ENCODE measurements at regions not wholly inside any gene's neighbourhood (a gene's known extent, or its start where the extent isn't known, plus 50 kb on each side); places are given as distances from the start of the nearest gene placed in this dataset.

GRCh38 chr7:84482476-84482875, 287.9 kb upstream of the SEMA3A start:
- no peak for TF ChIP-seq POLR2AphosphoS5 (IDR thresholded peaks at IDR 0.05)
- TF ChIP-seq POLR2A (IDR thresholded peaks at IDR 0.05): no peak
